Activated T-helper 1 cell treated with Interleukin-2 at 50 U/mL for 16 hours (primary cell): ENCODE measurements at regions not wholly inside any gene's neighbourhood (a gene's known extent, or its start where the extent isn't known, plus 50 kb on each side); places are given as distances from the start of the nearest gene placed in this dataset.
"Not testable (repeated sequence)": the region's sequence is repeated elsewhere in the genome, so short reads cannot be mapped to it uniquely, and the experiment has no call there.

ENCODE experiments used
- DNase-seq: peaks from one replicate; pipeline ENCODE4 v3.0.0-alpha.2; 2020; ENCODE audit warnings: low read depth

DNA sequence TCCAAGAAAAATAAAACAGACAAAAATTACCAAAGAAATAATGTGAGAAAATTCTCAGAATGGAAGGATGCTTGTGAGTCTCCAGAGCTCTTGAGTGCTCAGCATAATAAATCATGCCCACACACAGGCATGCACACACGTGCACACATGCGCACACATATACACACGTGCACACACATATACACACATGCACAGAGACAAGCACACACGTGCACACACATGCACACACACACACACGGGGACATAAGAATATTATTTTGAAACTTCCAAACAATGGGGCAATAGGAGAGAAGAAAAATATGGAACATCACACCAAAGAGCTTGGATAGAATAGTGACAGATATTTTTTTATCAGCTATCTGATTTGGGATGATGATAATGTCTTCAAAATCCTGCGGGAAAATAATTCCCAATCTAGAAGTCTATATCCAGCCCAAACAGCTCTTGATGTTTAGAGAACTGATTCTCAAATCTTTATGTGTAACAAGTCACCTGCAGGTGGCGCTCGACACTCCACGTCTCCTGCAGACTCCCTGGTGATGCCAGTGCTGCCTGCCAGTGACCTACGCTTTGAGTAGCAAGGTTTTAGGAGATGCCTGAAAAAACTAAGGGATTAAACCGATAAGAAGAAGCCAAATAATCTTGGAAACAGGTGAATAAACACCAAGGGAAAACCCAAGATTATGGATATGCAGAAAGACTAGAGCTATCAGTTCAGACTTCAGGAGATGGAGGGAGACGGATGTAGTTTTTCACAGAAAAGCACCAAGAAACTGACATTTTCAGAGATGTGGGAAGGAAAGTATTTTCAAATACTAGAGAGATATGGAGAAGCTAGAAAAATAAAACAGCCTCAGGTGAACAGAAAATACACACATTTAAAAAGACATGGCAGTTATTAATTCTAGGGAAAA lies 743.6 kb downstream of the ETS1 start:
- DNase-seq, result peak; percentile 13

DNA sequence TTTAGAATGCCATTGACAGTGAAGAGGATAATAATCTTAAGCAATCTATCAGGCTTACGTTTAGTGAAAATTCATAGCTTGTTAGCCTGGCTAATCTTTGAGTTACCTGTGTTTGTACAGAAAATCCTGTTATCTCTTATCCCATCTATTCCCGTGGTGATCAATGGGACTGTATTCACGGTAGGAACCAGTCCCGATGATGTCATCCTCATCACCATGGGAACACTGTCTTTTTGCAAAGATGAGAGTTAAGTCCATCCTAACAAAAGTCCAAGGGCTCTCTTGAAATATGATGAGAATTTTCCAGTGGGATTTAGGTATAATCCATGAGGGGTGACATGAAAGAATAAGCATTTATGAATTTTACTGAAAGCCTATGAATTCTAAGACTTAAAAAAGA lies 762.2 kb downstream of the ETS1 start:
- no peak for DNase-seq

DNA sequence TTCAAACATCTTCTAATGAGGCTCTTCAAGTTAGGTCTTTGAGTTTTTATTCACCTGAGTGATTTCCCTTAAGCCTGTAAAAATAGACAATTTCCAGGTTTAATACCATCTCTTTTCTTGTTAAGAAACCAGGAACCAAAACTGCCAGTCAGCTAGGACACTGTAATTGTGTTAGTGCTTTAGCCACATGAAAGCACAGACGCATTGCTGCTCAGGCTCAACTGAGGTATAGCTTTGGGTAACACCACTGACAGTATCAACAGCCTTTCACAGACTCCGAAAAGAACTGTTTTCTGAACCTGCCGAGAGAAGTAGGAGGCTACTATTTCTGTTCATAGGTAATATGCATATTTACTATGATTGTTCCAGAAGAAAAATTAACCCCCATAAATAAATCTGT lies 768.7 kb downstream of the ETS1 start:
- DNase-seq, result no peak

DNA sequence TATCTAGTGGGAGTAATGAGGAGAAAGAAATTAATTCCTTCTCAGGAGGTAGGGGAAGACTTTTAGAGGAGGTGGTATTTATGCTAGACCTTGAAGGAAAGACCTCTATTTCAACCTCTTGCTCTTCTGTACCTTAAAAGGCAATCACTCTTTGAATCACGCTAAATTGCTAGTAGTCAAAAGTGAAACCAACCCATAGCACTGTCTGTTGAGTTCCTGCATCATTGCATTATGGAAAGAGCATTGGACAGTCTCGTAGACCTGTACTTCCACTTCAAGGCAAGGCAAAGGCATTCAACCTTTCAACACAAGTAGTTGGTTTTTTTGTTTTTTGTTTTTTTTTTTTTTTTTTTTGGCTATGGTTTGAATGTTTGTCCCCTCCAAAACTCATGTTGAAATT lies 770.4 kb downstream of the ETS1 start:
- DNase-seq, result no peak

DNA sequence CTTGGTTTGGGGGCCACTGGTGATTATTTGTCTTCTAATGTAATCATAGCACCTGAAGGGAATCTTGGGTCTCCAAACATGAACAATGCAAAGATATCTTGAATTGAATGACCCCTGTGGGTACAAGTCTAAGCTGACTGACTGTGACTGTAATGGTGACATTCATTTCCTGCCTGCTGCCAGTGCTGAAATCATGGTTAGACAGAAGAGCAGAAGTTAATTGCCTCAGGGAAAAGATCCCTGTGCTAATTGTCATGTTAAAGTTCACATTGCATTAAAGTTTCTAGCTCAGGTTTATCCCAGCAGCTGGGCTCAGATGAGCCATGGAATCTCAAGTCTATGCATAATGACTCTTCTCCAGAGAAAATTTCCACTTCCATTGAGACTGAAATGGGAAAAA lies 772.0 kb downstream of the ETS1 start:
- DNase-seq, result no peak

DNA sequence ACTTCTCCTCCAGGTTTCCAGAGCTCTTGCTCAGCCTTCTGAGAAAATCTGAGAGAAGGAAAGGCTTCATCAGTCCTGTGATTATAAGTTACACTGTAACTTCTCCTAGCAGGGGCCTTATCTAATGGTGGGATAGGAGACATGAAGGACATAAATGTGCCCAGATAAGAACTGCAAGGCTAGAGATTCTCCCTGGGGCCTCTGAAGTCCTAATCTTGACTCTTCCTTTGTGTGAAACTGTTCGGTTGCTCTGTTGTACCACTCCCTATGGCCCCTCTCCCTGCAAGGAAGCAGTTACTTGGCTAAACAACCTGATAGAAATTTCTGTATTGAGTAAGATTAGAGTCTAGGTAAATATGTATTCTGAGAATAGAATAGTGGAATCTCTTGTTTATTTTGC lies 780.9 kb downstream of the ETS1 start:
- no peak for DNase-seq

DNA sequence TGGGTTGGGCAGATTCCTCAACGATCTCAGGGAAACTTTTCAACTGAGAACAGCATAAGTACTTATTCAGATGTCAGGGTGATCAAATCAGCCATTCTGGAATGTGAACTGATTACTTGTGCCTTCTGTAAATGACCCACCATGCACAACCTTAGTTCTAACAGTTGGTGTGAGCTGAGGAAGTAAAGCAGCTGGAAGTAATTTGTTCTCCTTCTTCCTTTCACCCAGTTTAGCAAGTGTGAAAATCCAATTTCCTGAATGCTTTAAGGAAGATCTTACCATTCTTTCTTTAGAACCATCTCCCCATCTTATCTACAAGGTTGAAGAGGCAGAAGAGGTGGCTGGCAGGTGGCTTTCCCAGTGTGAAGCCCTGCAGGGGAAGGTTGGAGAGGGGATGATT lies 781.6 kb downstream of the ETS1 start:
- no peak for DNase-seq

DNA sequence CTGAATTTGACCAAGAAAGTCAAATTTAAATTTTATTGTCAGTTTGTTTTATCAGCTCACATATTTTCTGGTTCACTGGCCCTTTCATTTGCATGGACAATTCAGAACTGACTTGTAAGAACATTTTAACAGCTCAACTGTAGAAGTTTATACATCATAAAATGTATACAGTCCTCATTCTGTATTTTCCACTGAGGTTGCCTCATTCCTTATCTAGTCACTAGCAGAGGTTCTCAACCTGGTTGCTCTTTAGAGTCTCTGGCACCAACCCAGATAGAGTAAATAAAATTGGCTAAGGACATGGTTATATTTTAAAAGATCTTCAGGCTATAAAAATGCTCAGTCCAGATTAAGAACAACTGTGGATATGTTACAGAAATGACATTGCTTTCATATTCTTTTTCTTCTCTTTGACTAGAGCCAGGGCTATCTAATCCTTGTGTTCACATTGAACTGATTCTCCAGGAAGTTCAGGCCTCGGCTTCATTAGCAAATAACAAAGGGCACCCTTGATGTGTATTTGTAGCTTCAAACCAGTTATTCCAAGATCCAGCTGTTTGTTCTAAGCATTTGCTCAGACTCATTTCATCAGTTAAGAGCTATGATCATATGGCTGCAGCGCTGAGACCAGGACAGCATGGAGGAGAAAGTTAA lies 782.5 kb downstream of the ETS1 start:
- no peak for DNase-seq

DNA sequence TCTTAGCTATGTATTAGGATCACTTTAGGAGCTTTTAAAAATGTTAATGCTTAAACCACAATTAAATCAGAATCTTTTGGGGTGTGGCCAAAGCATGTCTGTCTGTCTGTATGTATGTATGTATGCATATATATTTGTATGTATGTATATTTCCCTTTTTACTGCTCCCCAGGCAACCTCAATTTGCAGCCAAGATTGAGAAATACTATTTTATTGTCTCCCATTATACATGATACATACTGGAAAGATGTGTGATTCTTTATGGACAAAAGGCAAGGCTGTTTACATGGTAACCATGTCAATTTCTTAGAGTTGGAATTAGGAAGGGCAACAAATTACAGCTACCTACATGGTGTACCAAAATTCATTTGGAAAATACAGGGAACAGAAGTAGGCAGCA lies 783.6 kb downstream of the ETS1 start:
- DNase-seq, result no peak

DNA sequence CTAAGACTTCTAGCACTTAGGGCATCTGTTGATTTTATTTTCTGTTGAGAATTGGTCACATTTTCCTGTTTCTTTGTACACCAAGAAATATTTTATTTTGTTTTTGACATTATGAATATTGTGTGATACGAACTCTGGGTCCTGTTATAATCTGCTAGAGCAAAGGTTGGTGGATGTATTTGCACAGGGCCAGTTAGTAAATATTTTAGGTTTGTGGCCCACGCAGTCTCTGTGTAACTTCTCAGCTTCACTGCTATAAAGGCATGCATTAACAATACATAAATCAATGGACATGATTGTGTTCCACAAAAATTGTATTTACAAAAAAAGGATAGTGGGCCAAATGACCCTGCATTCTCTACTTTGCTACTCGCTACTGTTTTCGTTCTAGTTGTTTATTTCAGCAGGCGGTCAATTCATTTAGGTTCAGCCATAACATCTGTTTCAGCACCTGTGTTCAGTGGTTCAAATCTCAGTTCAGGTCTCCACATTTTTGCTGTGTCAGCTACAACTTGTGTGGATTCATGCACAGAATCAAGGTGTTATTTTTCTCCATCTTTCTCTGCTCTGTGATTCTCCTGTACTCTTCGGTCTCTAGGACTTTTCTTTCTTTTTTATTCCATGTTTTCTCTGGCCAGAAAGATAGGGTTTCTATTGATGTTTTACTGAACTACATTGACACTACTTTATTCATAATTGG lies 786.2 kb downstream of the ETS1 start:
- no peak for DNase-seq

DNA sequence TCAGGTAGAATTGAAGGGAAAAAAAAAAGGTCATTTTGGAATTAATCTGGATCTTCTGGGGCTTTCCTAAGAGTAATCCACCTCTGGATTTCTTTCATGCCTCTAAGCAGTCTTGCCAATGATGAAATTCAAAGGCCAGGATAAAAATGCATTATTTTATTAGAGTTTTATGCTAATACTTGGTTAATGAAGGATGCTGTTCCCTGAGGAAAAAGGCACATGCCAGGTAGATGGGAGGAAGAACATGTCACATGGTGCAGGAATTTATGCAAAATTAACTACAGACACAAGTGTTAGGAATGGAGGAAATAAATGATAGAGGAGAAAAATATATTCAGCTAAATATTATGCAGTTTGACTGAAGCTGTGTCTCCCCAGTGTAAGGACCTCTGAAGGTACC lies 792.0 kb downstream of the ETS1 start:
- no peak for DNase-seq

DNA sequence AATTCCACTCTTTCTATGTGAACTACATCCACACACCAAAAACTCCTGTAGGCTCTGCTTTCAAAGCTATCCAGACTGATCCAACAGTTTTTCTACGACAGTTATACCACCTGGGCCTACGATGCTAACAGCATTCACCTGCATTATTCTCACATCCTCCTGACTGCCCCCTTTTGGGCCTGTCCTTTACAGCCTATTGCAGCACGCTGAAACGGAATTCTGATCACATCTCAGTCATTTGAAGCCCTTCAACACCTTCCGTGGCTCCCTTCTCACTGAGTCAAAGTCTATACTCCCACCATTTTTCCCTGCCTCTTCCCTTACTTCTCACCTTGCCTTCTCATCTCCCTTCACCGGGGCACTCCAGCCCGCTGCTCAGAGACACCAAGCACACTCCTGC lies 791.3 kb upstream of the KIRREL3 start:
- DNase-seq, result no peak

DNA sequence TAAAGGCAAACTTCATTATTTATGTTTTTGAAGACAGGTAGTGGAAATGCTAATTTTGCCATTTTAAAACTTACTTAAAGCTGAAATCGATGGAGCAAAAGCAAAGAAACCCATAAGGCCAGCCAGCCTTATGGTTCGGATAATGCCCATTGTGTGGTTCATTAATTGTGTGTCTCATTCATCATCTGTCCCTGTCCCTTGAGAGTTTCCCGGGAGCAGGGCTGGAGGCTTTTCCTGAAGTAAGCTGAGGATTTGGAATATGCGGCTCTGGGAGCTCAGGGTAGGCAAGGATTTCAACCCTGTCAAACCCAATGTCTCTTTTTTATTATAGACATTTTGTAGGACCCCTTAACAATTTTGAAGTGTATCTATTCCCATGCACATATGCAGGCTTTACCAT lies 790.0 kb upstream of the KIRREL3 start:
- no peak for DNase-seq

DNA sequence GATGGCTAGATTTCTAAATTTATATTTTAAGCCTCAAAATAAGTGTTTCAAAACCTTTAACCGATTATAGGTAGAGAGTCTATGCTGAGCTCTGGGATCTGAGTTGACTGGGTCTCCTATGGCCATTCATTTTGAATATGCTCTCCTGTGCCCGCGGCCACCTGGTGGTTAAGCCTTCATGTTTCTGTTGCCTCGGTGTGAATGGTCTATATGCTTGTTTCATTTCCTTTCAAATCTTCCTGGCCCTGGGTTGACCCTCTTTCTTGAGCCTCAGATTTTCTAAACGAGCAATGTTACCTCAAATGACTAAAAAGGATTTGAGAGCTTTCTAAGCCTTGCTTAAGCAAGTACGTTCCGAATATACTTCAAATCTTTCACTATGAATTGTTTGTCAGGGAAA lies 789.4 kb upstream of the KIRREL3 start:
- DNase-seq, result no peak

DNA sequence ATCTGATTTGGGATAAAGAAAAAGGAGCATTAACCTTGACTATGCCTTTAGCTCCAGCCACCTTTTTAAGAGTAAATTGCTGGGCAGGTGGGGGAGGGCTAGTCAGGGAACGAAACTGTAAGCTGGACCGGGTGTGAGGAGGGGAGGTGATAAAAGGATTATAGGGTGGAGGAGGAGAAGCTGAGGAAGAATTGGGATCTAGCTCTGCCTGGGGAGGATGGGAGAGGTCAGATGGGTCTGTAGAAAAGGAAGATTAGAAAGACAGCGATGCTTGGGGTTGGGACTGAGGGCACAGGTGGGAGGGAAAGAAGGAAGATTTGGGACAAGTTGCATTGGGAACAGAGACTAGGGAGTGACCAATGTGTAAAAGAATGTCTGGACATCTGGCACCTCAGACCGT lies 772.4 kb upstream of the KIRREL3 start:
- DNase-seq, result not testable (repeated sequence)

DNA sequence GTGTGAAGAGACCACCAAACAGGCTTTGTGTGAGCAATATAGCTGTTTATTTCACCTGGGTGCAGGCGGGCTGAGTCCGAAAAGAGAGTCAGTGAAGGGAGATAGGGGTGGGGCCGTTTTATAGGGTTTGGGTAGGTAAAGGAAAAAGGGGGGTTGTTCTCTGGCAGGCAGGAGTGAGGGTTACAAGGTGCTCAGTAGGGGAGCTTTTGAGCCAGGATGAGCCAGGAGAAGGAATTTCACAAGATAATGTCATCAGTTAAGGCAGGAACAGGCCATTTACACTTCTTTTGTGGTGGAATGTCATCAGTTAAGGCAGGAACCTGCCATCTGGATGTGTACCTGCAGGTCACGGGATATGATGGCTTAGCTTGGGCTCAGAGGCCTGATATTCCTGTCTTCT lies 768.4 kb upstream of the KIRREL3 start:
- not testable (repeated sequence) for DNase-seq

DNA sequence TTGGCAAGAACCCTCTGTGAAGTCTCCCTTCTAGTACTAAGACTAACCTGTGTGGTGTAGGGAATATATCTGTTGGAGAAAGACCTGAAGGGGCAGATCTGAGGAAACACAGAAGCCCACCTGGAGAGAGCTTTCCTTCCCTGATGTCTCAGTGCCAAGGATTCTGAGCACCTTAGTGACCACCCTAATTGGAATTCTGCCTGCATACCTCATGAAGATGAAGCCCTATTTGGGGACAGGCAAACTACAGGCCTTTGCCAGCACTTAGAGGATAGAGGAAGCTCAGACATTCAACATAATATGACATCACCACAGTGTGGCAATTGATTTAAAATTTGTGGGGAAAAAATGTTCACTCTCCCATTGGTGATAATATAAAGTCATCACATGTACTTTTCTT lies 766.2 kb upstream of the KIRREL3 start:
- DNase-seq, result no peak

DNA sequence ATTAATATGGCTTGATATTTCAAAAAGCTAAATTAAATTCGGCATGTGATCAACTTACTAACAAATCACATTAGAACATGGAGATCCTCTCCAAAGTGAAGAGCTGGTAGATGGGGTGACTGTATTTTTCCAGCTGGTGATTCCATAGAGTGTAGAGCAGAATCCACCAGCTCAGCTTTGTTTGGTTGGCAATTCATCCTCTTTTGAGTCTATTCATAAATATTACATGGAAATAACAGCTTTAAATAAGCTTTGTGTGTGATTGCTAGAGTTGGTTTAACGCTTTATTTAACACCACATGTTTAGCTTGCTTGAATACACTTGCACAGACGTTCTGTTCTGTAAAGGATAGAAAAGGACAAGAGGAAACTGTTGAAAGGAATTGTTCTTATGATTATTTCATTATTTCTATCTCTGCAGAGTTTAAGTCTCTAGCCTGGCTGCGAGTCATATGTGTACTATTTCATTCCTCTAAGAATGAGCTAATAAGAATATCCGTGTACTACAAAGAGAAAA lies 738.3 kb upstream of the KIRREL3 start:
- no peak for DNase-seq

DNA sequence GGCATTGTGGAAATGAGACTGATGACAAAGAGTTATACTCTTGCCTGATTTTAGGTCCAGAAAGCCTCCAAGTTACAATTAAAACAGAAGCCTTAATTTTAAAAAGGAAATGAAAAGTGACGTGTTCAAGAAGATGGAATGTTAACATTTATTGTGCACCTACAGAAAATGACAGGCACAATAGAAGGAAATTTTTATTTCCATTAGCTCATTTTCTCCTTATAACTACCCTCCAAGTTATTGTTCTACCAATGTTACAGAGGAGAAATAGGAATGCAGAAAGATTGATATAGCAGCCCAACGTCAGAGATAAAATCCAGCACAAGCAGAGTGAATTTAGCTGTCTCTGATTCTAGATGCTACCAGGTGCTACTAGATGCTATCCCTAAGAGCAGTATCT lies 736.9 kb upstream of the KIRREL3 start:
- no peak for DNase-seq

DNA sequence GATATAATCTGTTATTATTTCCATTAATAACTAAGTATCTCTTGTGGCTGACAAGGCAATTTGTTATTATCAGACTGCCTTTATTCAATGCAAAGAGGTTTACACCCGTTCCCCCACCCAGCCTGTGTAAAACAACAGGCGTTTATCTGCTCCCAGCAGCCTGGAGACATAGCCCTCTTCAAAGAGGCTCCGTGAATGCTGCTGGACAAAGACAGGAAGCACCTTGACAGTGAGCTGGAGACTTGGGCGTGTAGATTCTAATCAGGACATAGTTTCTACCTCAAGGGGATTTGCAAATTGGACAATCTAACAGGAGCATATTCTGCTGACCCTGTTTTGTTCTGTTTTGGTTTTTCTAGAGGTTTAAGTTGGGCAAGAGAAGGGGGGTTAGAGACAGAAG lies 733.0 kb upstream of the KIRREL3 start:
- DNase-seq, result no peak

DNA sequence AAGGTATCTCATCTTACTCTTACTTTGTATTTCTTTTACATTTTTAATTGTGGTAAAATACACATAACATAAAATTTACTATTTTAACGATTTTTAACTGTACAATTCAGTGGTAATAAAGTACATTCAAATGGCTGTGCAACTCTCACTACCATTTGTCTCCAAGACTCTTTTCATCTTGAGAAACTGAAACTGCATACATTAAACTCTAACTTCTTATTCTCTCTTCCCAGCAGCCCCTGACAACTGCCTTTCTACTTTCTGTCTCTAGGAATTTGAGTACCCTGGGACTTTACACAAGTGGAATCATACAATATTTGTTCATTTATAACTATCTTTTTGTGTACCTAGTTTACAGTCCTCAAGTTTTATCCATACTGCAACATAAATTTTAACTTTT lies 725.8 kb upstream of the KIRREL3 start:
- no peak for DNase-seq

DNA sequence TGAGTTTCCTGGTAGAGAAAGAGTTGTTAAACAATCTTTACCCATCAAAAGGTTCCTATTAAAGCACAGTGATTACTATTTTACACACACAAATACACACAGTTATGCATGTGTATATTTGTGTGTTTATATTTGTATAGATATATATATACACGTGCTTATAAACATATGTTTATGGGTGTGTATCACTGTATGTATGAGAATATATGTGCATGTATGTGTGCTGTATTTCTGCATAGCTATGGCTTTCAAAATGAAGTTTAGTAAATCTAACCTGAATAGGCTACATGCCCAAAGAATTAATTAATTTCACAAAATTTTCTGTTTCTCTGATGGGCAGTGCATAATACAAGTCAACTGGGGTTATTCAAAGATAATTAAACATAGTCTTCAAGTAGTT lies 723.1 kb upstream of the KIRREL3 start:
- no peak for DNase-seq

DNA sequence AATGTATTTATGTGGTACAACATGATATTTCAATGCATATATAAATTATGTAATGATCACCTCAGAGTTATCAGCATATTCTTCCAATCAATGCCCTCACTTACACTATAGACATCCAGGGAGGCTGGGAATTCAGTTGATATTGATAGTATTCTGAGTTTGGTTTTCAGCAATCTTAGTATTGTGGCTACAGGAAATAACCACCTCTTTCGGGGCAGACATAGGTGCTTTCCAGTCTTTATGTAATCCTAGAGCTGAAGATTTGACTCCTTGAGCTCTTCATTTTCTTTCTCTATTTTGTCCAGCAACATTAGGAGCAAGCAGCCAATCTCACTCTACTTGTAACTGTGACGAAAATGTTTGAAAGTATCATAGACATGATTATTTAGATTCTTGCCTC lies 712.7 kb upstream of the KIRREL3 start:
- no peak for DNase-seq
